ENCODE measurements at regions not wholly inside any gene's neighbourhood (a gene's known extent, or its start where the extent isn't known, plus 50 kb on each side); places are given as distances from the start of the nearest gene placed in this dataset.

DNA sequence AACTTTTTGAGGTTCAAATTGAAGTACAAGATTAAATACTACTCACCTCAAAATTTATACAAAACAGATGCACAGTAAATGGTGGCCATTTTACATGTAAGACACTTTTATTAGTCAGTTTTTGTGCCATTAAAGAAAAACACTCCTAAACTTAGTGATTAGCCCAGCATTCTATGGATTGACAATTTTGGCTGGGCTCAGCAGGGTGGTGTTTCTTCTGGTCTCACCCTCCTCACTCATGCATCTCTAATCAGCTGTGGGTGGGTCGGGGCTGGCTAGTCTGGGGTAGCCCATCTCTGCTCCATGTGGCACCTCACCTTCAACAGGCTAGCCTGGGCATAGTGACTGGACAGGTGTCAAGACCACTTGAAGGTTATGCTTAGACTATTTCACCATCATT is 71.6 kb upstream of the BTBD3 start (continued):
- TF ChIP-seq, protein P1, sequence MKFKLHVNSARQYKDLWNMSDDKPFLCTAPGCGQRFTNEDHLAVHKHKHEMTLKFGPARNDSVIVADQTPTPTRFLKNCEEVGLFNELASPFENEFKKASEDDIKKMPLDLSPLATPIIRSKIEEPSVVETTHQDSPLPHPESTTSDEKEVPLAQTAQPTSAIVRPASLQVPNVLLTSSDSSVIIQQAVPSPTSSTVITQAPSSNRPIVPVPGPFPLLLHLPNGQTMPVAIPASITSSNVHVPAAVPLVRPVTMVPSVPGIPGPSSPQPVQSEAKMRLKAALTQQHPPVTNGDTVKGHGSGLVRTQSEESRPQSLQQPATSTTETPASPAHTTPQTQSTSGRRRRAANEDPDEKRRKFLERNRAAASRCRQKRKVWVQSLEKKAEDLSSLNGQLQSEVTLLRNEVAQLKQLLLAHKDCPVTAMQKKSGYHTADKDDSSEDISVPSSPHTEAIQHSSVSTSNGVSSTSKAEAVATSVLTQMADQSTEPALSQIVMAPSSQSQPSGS (IDR thresholded peaks at IDR 0.05; ENCODE audit: low read length): no peak
- TF ChIP-seq TCF12 (IDR thresholded peaks at IDR 0.05; ENCODE audit: low read depth, low read length) (no peak), SUZ12 (IDR thresholded peaks at IDR 0.05; ENCODE audit: low read length) (no peak), BCL11A (IDR thresholded peaks at IDR 0.05; ENCODE audit: low read depth in 2 of 2, low read length in 2 of 2) (no peak), GTF2F1 (IDR thresholded peaks at IDR 0.05; ENCODE audit: borderline replicate concordance, low read depth, low read length) (no peak), NRF1 (IDR thresholded peaks at IDR 0.05; ENCODE audit: low read depth, low read length) (no peak)

All from H1 (cell line).